ENCODE measurements at regions not wholly inside any gene's neighbourhood (a gene's known extent, or its start where the extent isn't known, plus 50 kb on each side); places are given as distances from the start of the nearest gene placed in this dataset.

- H3K27ac Mint-ChIP-seq = no peak overlapping the region
- no peaks in the 10 kb centered on the region; the same call in 1 of the 2 replicates for H3K4me1 Mint-ChIP-seq
- DNase-seq (ENCODE audit: low spot score) (no peak), ATAC-seq (no peak)
- H3K9me3 Mint-ChIP-seq = no peaks in the 10 kb centered on the region
- H3K4me3 Mint-ChIP-seq = no peak overlapping the region
- no peak for TF ChIP-seq MXD4 (CRISPR knock-in tag; IDR thresholded peaks at IDR 0.05; ENCODE audit: borderline replicate concordance)
- TF ChIP-seq OVOL2 (CRISPR knock-in tag; IDR thresholded peaks at IDR 0.05; ENCODE audit: borderline replicate concordance) = no peak
- TF ChIP-seq KAT7 (CRISPR knock-in tag; IDR thresholded peaks at IDR 0.05; ENCODE audit: borderline replicate concordance) = no peak
- no peak for TF ChIP-seq IRF1 (CRISPR knock-in tag; IDR thresholded peaks at IDR 0.05)
- TF ChIP-seq ZNF138 (CRISPR knock-in tag; conservative IDR thresholded peaks at IDR 0.05) = no peak
- TF ChIP-seq STAT6 (CRISPR knock-in tag; conservative IDR thresholded peaks at IDR 0.05; ENCODE audit: low read depth) = no peak
- TF ChIP-seq AR (CRISPR knock-in tag; IDR thresholded peaks at IDR 0.05) = no peak
- TF ChIP-seq E2F4 (CRISPR knock-in tag; IDR thresholded peaks at IDR 0.05; ENCODE audit: borderline replicate concordance, low read depth) = no peak
- no peaks in the 10 kb centered on the region for H3K36me3 Mint-ChIP-seq
- no peaks in the 10 kb centered on the region for H3K27me3 Mint-ChIP-seq (ENCODE audit: low read depth)
- CTCF ChIA-PET = no interaction called here
- POLR2A ChIA-PET = no interaction called here
Observed at GRCh38 chr3:154749514-154749913, 319.5 kb upstream of the GPR149 start.

- ChIA-PET POLR2A (no interaction called here), CTCF (no interaction called here)
- DNase-seq (ENCODE audit: low spot score) (no peak), ATAC-seq (no peak)
- Mint-ChIP-seq H3K4me3 (no peak overlapping the region), H3K27ac (no peak overlapping the region), H3K27me3 (ENCODE audit: low read depth) (no peaks in the 10 kb centered on the region), H3K4me1 (no peaks in the 10 kb centered on the region; the same call in 1 of the 2 replicates), H3K36me3 (0 out of 2 replicates have a peak, but pooled peaks cover 9% of the 10 kb centered on the region), H3K9me3 (peaks cover 19% of the 10 kb centered on the region)
- TF ChIP-seq ERG (CRISPR knock-in tag; IDR thresholded peaks at IDR 0.05) = no peak
- no peak for TF ChIP-seq TP53 (CRISPR knock-in tag; IDR thresholded peaks at IDR 0.05)
- TF ChIP-seq FOXJ3 (CRISPR knock-in tag; IDR thresholded peaks at IDR 0.05; ENCODE audit: borderline replicate concordance) = no peak
- no peak for TF ChIP-seq MXD4 (CRISPR knock-in tag; IDR thresholded peaks at IDR 0.05; ENCODE audit: borderline replicate concordance)
- TF ChIP-seq ZMAT4 (CRISPR knock-in tag; IDR thresholded peaks at IDR 0.05) = no peak
- no peak for TF ChIP-seq ZNF396 (CRISPR knock-in tag; IDR thresholded peaks at IDR 0.05; ENCODE audit: borderline replicate concordance)
- no peak for TF ChIP-seq KAT7 (CRISPR knock-in tag; IDR thresholded peaks at IDR 0.05; ENCODE audit: borderline replicate concordance)
- TF ChIP-seq AFF4 (CRISPR knock-in tag; IDR thresholded peaks at IDR 0.05; ENCODE audit: borderline replicate concordance) = no peak
- no peak for TF ChIP-seq EMX1 (CRISPR knock-in tag; IDR thresholded peaks at IDR 0.05)
- TF ChIP-seq ATF1 (CRISPR knock-in tag; IDR thresholded peaks at IDR 0.05) = no peak
- TF ChIP-seq FOXP4 (CRISPR knock-in tag; IDR thresholded peaks at IDR 0.05) = no peak
- no peak for TF ChIP-seq JUN (CRISPR knock-in tag; IDR thresholded peaks at IDR 0.05)
Observed at GRCh38 chr3:154745929-154746328, 315.9 kb upstream of the GPR149 start.

Measured in WTC11 (cell line).